Thoracic aorta (tissue), 2 donors: ENCODE measurements at regions not wholly inside any gene's neighbourhood (a gene's known extent, or its start where the extent isn't known, plus 50 kb on each side); places are given as distances from the start of the nearest gene placed in this dataset.

Experiments
- ATAC-seq: fragments of 150-250 bp; one replicate; pipeline ENCODE4 v1.8.0; 2017; ENCODE audit warnings: low read depth; ENCODE audit not compliant: insufficient number of reproducible peaks, low FRiP score
- DNase-seq: peaks from one replicate; pipeline ENCODE4 v3.0.0-alpha.2; 2020; ENCODE audit warnings: low spot score
- H3K27ac ChIP-seq, 2 donors: fragments of 200-600 bp; sonication (generic); 1 replicate in 1 of 2; 2 replicates in 1 of 2; pipeline ENCODE4 v1.5.1; 2016; ENCODE audit warnings: mild to moderate bottlenecking in 2 of 2, moderate library complexity in 2 of 2
- H3K27me3 ChIP-seq: fragments of 200-600 bp; sonication (generic); replicated peaks from 2 replicates; pipeline ENCODE4 v1.6.0; 2016; ENCODE audit warnings: mild to moderate bottlenecking; ENCODE audit not compliant: insufficient read depth
- H3K36me3 ChIP-seq: fragments of 200-600 bp; sonication (generic); one replicate; pipeline ENCODE4 v1.5.1; 2016
- H3K4me1 ChIP-seq, 2 donors: fragments of 200-600 bp; sonication (generic); 1 replicate in 1 of 2; 2 replicates in 1 of 2; pipeline versions ENCODE4 v1.5.1 to v1.6.0; 2016; ENCODE audit warnings: low read depth in 2 of 2, mild to moderate bottlenecking in 1 of 2; ENCODE audit not compliant: control insufficient read depth in 1 of 2
- H3K4me3 ChIP-seq: fragments of 200-600 bp; sonication (generic); 2 replicates; pipeline ENCODE4 v1.5.1; 2016; ENCODE audit warnings: mild to moderate bottlenecking
- H3K9me3 ChIP-seq: fragments of 200-600 bp; sonication (generic); 2 replicates; pipeline ENCODE4 v1.5.1; 2016
- TF ChIP-seq, protein P1 (sequence below): fragments of 200-600 bp; sonication (generic); IDR thresholded peaks from one replicate; pipeline ENCODE4 v1.5.1; 2019; ENCODE audit warnings: antibody characterized with exemption

DNA sequence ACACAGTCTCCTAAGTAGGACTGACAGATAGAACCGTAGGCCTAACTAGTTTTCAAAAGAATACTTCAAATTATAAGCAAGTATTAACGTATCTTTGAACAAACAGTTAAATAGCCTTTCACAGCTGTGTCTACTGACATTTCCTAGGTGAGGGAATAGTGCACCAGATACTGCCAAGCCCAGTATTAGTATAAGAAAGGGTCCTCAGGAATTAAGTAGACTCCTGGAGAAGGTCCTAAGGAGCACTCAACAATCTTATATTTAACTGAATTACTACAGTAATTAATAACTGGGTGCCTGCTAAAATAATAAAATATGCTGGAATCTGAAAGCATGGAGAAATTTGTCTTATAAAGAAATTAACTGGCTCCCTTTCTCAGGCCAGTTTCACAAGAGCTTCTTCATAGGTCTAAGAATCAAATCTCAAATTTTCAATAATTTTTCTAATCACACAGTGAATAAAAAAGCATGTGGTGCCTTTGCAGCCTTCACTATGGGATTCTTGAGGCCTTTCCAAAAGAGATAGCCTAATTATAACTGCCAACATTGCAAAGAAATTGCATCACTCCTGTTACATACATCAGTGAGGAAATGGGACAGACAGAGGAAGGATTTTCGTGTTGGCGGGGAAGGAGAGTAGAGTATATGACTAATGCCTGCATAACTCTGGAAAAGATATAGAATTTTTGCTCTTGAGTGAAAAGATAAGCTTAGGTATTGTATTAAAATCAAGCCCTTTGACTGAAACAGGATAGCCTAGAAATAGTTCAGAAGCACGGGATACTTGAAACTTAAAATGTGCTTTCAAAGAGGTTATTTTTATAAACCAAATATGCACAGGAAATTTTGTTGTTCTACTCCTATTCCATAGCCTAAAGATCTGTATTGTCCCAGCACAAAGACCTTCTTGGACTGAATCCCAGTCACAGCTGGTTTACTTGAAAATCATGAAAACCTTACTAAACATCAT is 228.6 kb upstream of the STK17B start:
- no peak for DNase-seq
- Histone ChIP-seq H3K27me3 (no peaks in the 10 kb centered on the region), H3K4me3 (no peak overlapping the region), H3K36me3 (no peaks in the 10 kb centered on the region), H3K4me1 (peaks cover 20 to 30% of the 10 kb centered on the region in 2 donors), H3K9me3 (no peaks in the 10 kb centered on the region), H3K27ac (no peak overlapping the region)
- TF ChIP-seq, protein P1, sequence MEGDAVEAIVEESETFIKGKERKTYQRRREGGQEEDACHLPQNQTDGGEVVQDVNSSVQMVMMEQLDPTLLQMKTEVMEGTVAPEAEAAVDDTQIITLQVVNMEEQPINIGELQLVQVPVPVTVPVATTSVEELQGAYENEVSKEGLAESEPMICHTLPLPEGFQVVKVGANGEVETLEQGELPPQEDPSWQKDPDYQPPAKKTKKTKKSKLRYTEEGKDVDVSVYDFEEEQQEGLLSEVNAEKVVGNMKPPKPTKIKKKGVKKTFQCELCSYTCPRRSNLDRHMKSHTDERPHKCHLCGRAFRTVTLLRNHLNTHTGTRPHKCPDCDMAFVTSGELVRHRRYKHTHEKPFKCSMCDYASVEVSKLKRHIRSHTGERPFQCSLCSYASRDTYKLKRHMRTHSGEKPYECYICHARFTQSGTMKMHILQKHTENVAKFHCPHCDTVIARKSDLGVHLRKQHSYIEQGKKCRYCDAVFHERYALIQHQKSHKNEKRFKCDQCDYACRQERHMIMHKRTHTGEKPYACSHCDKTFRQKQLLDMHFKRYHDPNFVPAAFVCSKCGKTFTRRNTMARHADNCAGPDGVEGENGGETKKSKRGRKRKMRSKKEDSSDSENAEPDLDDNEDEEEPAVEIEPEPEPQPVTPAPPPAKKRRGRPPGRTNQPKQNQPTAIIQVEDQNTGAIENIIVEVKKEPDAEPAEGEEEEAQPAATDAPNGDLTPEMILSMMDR, result no peak
- no peak for ATAC-seq

DNA sequence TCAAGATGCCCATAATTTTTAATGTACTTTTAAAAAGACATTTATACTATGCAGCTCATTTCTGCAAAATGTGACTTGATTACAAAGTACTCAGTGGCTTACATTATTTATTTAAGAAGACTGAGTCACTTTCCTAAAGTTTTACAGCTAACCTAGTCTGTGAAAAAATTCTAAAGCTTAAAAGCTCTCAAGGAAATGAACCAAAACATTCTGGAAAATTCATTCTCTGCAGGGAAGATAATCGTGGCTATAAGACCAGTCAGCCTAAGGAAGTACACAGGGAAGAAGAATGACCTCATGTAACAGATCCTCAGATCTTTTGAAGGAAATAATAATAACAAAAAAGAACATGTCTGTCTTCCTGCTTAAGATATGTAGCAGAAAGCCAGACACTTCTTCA is 232.1 kb upstream of the STK17B start:
- Histone ChIP-seq H3K27me3 (no peaks in the 10 kb centered on the region), H3K4me1 (peaks cover 20 to 30% of the 10 kb centered on the region in 2 donors), H3K4me3 (no peak overlapping the region), H3K36me3 (no peaks in the 10 kb centered on the region), H3K27ac (peak overlapping the region in 1 of 2 donors; percentile 13), H3K9me3 (no peaks in the 10 kb centered on the region)
- ATAC-seq (no peak), DNase-seq (no peak)
- TF ChIP-seq, protein P1, result no peak

DNA sequence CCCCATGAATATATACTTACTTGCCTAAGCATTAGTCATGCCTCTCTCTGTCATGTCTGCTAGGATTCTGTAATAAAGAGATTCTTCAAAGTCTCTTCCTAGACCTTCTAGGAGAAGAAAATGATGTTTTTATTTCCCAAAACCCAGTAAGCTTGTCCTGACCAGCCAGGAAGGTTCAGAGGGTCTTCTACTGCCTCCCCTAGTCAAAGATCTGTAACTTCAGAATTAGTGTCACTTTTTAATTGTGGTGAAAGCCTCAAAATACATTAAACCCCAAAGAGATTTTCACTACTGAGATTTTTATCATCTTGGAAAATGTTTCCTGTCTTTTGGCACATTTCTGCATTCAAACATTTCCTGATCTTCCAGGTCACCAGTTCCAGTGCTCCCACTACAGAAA is 232.9 kb upstream of the STK17B start:
- no peaks in the 10 kb centered on the region for H3K9me3 ChIP-seq
- ATAC-seq, result no peak
- DNase-seq, result no peak
- H3K27me3 ChIP-seq, result no peaks in the 10 kb centered on the region
- TF ChIP-seq, protein P1, result no peak
- no peak overlapping the region for H3K27ac ChIP-seq
- peaks cover 19 to 31% of the 10 kb centered on the region in 2 donors for H3K4me1 ChIP-seq
- H3K4me3 ChIP-seq, result no peak overlapping the region
- H3K36me3 ChIP-seq, result no peaks in the 10 kb centered on the region

DNA sequence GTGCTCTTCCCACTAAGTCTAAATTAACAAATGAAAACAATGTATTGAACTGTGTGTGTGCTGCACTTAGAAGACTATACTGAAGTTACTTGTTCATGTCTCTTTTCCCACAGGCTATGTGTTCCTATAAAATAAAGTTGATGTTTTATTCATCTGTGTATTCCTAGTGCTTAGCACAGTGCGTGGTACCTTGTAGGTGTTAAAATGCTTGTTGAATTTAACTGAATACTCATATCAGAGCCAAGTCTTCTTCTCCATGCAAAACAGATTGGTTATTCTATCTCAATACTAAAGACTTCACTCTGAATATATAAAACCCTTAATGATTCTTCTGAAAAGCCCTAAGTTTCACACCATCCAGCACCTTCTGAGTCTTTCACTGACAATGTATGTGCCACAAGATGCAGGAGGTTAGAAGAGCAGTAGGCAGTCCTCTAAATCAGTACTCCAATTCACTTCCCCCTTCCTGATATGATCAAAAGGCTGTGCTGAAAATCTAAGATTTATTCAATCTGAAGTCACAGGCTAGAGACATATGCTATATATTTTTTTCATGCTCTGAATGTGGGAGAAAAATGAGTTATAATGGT is 231.7 kb upstream of the CCDC150 start:
- DNase-seq (no peak), ATAC-seq (no peak)
- Histone ChIP-seq H3K27ac (no peak overlapping the region), H3K27me3 (no peaks in the 10 kb centered on the region), H3K9me3 (no peaks in the 10 kb centered on the region), H3K36me3 (no peaks in the 10 kb centered on the region), H3K4me3 (no peak overlapping the region), H3K4me1 (peaks cover 9 to 38% of the 10 kb centered on the region in 2 donors)
- TF ChIP-seq, protein P1, result no peak

DNA sequence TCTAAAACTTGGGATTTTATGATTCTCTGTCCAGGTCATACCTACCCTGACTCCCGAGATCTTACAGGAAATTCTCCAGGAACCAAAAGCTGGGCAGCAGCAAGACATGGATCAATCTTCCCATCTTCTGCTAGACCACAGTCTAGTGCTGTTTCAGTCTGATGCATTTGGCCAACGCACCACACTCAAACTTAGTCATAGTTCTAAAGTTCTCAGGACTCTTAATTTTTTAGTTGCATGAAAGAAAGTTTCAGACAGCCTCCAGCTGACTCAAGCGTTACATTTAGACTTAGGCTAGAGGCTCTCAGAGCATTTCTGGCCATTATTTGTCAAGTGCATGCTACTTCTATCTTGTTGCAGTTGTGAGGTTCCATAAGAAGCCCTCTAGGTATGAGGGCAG is 230.1 kb upstream of the CCDC150 start:
- H3K36me3 ChIP-seq, result no peaks in the 10 kb centered on the region
- no peaks in the 10 kb centered on the region for H3K9me3 ChIP-seq
- no peak overlapping the region for H3K4me3 ChIP-seq
- TF ChIP-seq, protein P1, result no peak
- ATAC-seq (no peak), DNase-seq (no peak)
- H3K4me1 ChIP-seq, result peaks cover 4 to 35% of the 10 kb centered on the region in 2 donors
- no peak overlapping the region for H3K27ac ChIP-seq
- no peaks in the 10 kb centered on the region for H3K27me3 ChIP-seq
